HCT116 (cell line): ENCODE measurements at regions not wholly inside any gene's neighbourhood (a gene's known extent, or its start where the extent isn't known, plus 50 kb on each side); places are given as distances from the start of the nearest gene placed in this dataset.

ENCODE experiments used
- ATAC-seq: fragments of 200-7000 bp; cut with Tn5 transposase; 2 replicates; pipeline ENCODE4 v1.9.1; 2020; ENCODE audit warnings: mild to moderate bottlenecking, moderate library complexity
- BruUV-seq: library from RNA; stranded (reverse); fragments of 400-500 nt; replicated peaks from 2 replicates; lab custom pipeline; 2021; lab: Mats Ljungman, UMichigan
- CTCF ChIA-PET: fragments of 300-600 bp; sonication (Branson Sonifier 250); formaldehyde crosslinking; loops from one replicate; lab custom pipeline; 2021; ENCODE audit warnings: antibody characterized with exemption; lab: Charles Lee
- POLR2A ChIA-PET: fragments of 300-600, 350-600 bp; sonication (Branson Sonifier 250); formaldehyde crosslinking; loops from one replicate; lab custom pipeline; 2021; ENCODE audit warnings: antibody characterized with exemption; lab: Charles Lee
- RAD21 ChIA-PET, 2 experiments: fragments of 300-600 bp; sonication (Branson Sonifier 250); formaldehyde crosslinking; loops; one replicate each; lab custom pipeline; 2023; ENCODE audit warnings: low total read pairs in 2 of 2; ENCODE audit not compliant: uncharacterized antibody in 2 of 2, unreplicated experiment in 2 of 2, low non-redundant PET in 1 of 2; lab: Charles Lee
- DNase-seq: peaks from one replicate; pipeline ENCODE4 v3.0.0-alpha.2; 2010; ENCODE audit warnings: low read depth, low spot score
- H2AFZ ChIP-seq: fragments of 200-600 bp; shearing (Covaris generic), sonication (generic); 2 replicates; pipeline ENCODE4 v1.6.1; 2017; ENCODE audit warnings: low read depth, mixed run types, mixed read lengths, antibody characterized with exemption, low read length; ENCODE audit not compliant: poor library complexity, severe bottlenecking
- H3K27ac ChIP-seq: 2 replicates; pipeline ENCODE4 v1.5.1; 2012; ENCODE audit warnings: low read depth, low read length
- H3K27me3 ChIP-seq: fragments of 200-600 bp; sonication (generic); 2 replicates; pipeline ENCODE4 v1.6.1; 2016; ENCODE audit warnings: mixed run types, low read length, mixed read lengths; ENCODE audit not compliant: insufficient read depth
- H3K36me3 ChIP-seq, 2 experiments: fragments of 200-500 bp in 1 of 2; fragments of 200-600 bp in 1 of 2; sonication (Bioruptor generic) in 1 of 2; sonication (generic) in 1 of 2; 2 replicates each; pipeline versions ENCODE4 v1.5.1 to v1.6.1; 2014 to 2016; ENCODE audit warnings: low read length in 2 of 2, inconsistent platforms in 1 of 2, mixed read lengths in 1 of 2, mixed run types in 1 of 2; ENCODE audit not compliant: insufficient read depth in 2 of 2, control insufficient read depth in 1 of 2
- H3K4me1 ChIP-seq, 2 experiments: fragments of 200-600 bp in 1 of 2; sonication (generic) in 1 of 2; 2 replicates each; pipeline versions ENCODE4 v1.5.1 to v1.6.1; 2012 to 2017; ENCODE audit warnings: low read length in 2 of 2, inconsistent platforms in 1 of 2, mild to moderate bottlenecking in 1 of 2, mixed read lengths in 1 of 2, mixed run types in 1 of 2, moderate library complexity in 1 of 2; ENCODE audit not compliant: insufficient read depth in 2 of 2, control insufficient read depth in 1 of 2
- H3K4me2 ChIP-seq: fragments of 200-600 bp; sonication (generic); 2 replicates; pipeline ENCODE4 v1.6.1; 2017; ENCODE audit warnings: mixed run types, low read length, mixed read lengths
- H3K4me3 ChIP-seq, 2 experiments: fragments of 200-600 bp in 1 of 2; sonication (generic) in 1 of 2; replicated peaks in 1 of 2; 2 replicates each; pipeline ENCODE4 v1.5.1; 2011 to 2016; ENCODE audit warnings: low read length in 2 of 2, control low read depth in 1 of 2, low read depth in 1 of 2, mild to moderate bottlenecking in 1 of 2, mixed read lengths in 1 of 2, mixed run types in 1 of 2
- H3K79me2 ChIP-seq: fragments of 200-600 bp; sonication (generic); 2 replicates; pipeline ENCODE4 v1.6.1; 2017; ENCODE audit warnings: mild to moderate bottlenecking, mixed run types, low read length, moderate library complexity, mixed read lengths; ENCODE audit not compliant: insufficient read depth
- H3K9ac ChIP-seq: fragments of 200-600 bp; sonication (generic); 2 replicates; pipeline ENCODE4 v1.6.1; 2016; ENCODE audit warnings: low read length, mixed read lengths
- H3K9me2 ChIP-seq: fragments of 200-600 bp; sonication (generic), shearing (Covaris generic); 2 replicates; pipeline ENCODE4 v1.6.1; 2017; ENCODE audit warnings: mixed run types, mild to moderate bottlenecking, moderate library complexity; ENCODE audit not compliant: insufficient read depth
- H3K9me3 ChIP-seq, 2 experiments: fragments of 200-500 bp in 1 of 2; fragments of 200-600 bp in 1 of 2; sonication (Bioruptor generic) in 1 of 2; sonication (generic) in 1 of 2; 2 replicates each; pipeline ENCODE4 v1.6.1; 2014 to 2017; ENCODE audit warnings: low read length in 2 of 2, mixed read lengths in 2 of 2, inconsistent platforms in 1 of 2, low read depth in 1 of 2, mild to moderate bottlenecking in 1 of 2, mixed run types in 1 of 2, moderate library complexity in 1 of 2; ENCODE audit not compliant: control insufficient read depth in 1 of 2, insufficient read depth in 1 of 2
- H4K20me1 ChIP-seq: fragments of 200-600 bp; sonication (generic), shearing (Covaris generic); 2 replicates; pipeline ENCODE4 v1.6.1; 2017; ENCODE audit warnings: mixed run types, mild to moderate bottlenecking, moderate library complexity; ENCODE audit not compliant: insufficient read depth
- ATF3 ChIP-seq: IDR thresholded peaks from 2 replicates; pipeline ENCODE4 v1.6.1; 2012
- CBX3 ChIP-seq: IDR thresholded peaks from 2 replicates; pipeline ENCODE4 v1.6.1; 2012; ENCODE audit warnings: low read depth
- CEBPB ChIP-seq: IDR thresholded peaks from 2 replicates; pipeline ENCODE4 v1.6.1; 2012; ENCODE audit warnings: low read depth
- CTCF ChIP-seq, 3 experiments: fragments of 200-600 bp in 1 of 3; sonication (generic) in 1 of 3; IDR thresholded peaks in 2 of 3; conservative IDR thresholded peaks in 1 of 3; 2 replicates each; pipeline ENCODE4 v1.5.1; 2012 to 2017; ENCODE audit warnings: low read depth in 2 of 3, low read length in 2 of 3, antibody characterized with exemption in 1 of 3, borderline replicate concordance in 1 of 3, control low read depth in 1 of 3, mild to moderate bottlenecking in 1 of 3, mixed read lengths in 1 of 3, mixed run types in 1 of 3, moderate library complexity in 1 of 3; ENCODE audit not compliant: insufficient read depth in 1 of 3
- EGR1 ChIP-seq: IDR thresholded peaks from 2 replicates; pipeline ENCODE4 v1.6.1; 2012; ENCODE audit warnings: low read depth
- EZH2phosphoT487 ChIP-seq: fragments of 200-600 bp; IDR thresholded peaks from 2 replicates; pipeline ENCODE4 v1.6.1; 2018; ENCODE audit warnings: antibody characterized with exemption, borderline replicate concordance
- JUND ChIP-seq: IDR thresholded peaks from 2 replicates; pipeline ENCODE4 v1.6.1; 2012
- MAX ChIP-seq: IDR thresholded peaks from 2 replicates; pipeline ENCODE4 v1.6.1; 2012
- POLR2A ChIP-seq: IDR thresholded peaks from 2 replicates; pipeline ENCODE4 v1.7.0; 2011; ENCODE audit warnings: borderline replicate concordance; ENCODE audit not compliant: insufficient read depth, insufficient read length; ENCODE audit errors: extremely low read depth
- SIN3A ChIP-seq: IDR thresholded peaks from 2 replicates; pipeline ENCODE4 v1.6.1; 2012; ENCODE audit warnings: low read depth
- SRF ChIP-seq: IDR thresholded peaks from 2 replicates; pipeline ENCODE4 v1.6.1; 2012; ENCODE audit warnings: low read depth
- TCF7L2 ChIP-seq: IDR thresholded peaks from 2 replicates; pipeline ENCODE4 v1.7.0; 2011; ENCODE audit warnings: borderline replicate concordance, inconsistent platforms; ENCODE audit not compliant: insufficient read depth, insufficient read length; ENCODE audit errors: extremely low read depth
- YY1 ChIP-seq: IDR thresholded peaks from 2 replicates; pipeline ENCODE4 v1.6.1; 2011; ENCODE audit warnings: low read length, low read depth, moderate library complexity, mild to moderate bottlenecking; ENCODE audit not compliant: insufficient replicate concordance; ENCODE audit errors: extremely low read depth
- ZBTB33 ChIP-seq: IDR thresholded peaks from 2 replicates; pipeline ENCODE4 v1.6.1; 2011; ENCODE audit warnings: mild to moderate bottlenecking, low read length, moderate library complexity; ENCODE audit not compliant: insufficient replicate concordance; ENCODE audit errors: extremely low read depth
- intact Hi-C: fragments of 100-400 bp; cut with micrococcal nuclease; formaldehyde crosslinking; loops from 2 replicates; pipeline ENCODE4 v1.10.0; 2022

GRCh38 chr16:47888142-47888541 is 267.7 kb downstream of the ABCC12 start:
- Histone ChIP-seq H2AFZ (no peak overlapping the region), H3K79me2 (no peaks in the 10 kb centered on the region), H3K36me3 (no peaks in the 10 kb centered on the region), H3K4me2 (no peak overlapping the region), H4K20me1 (no peaks in the 10 kb centered on the region), H3K9me2 (no peaks in the 10 kb centered on the region), H3K27ac (no peak overlapping the region), H3K9ac (no peak overlapping the region), H3K27me3 (peaks cover 79% of the 10 kb centered on the region), H3K4me3 (no peak overlapping the region), H3K4me1 (peaks cover 0 to 5% of the 10 kb centered on the region in 2 experiments; a peak in 2 of 4 replicates), H3K9me3 (no peaks in the 10 kb centered on the region)
- TF ChIP-seq SRF: no peak
- no peak for TF ChIP-seq EGR1
- TF ChIP-seq SIN3A: no peak
- TF ChIP-seq CTCF (IDR thresholded peaks at IDR 0.05 in 2 of 3, conservative IDR thresholded peaks at IDR 0.05 in 1 of 3; ENCODE audit: borderline replicate concordance in 1 of 3, insufficient read depth in 1 of 3, low read depth in 2 of 3, low read length in 2 of 3): no peak
- TF ChIP-seq ATF3: no peak
- no peak for TF ChIP-seq MAX
- TF ChIP-seq ZBTB33: no peak
- TF ChIP-seq EZH2phosphoT487: no peak
- no peak for TF ChIP-seq YY1
- TF ChIP-seq POLR2A: no peak
- no peak for TF ChIP-seq CBX3
- TF ChIP-seq TCF7L2: no peak
- no peak for TF ChIP-seq JUND
- TF ChIP-seq CEBPB: no peak
- DNase-seq (no peak), ATAC-seq (no peak)
- ChIA-PET POLR2A (no interaction called here), RAD21 (no interaction called here), CTCF (interaction anchor here (0.8 kb wide), 1 partner anchor 15 kb away, joined by 3 read pairs; no protein-coding TSS in a partner anchor)
- no TSS peak for BruUV-seq
- intact Hi-C loops: no loop called here
